SK-N-SH (cell line): ENCODE measurements at regions not wholly inside any gene's neighbourhood (a gene's known extent, or its start where the extent isn't known, plus 50 kb on each side); places are given as distances from the start of the nearest gene placed in this dataset.
"Not testable (repeated sequence)": the region's sequence is repeated elsewhere in the genome, so short reads cannot be mapped to it uniquely, and the experiment has no call there.

Source experiments
- EP300 ChIP-seq, 2 experiments: IDR thresholded peaks; 2 replicates each; pipeline versions ENCODE4 v1.4.0 to v1.6.1; 2012; ENCODE audit warnings: borderline replicate concordance in 1 of 2, low read depth in 1 of 2, low read length in 1 of 2
- FOXJ3 ChIP-seq: sonication (generic); formaldehyde crosslinking; IDR thresholded peaks from 2 replicates; pipeline ENCODE4 v1.5.1; 2020; ENCODE audit warnings: mild to moderate bottlenecking, missing genetic modification reagents
- FOXM1 ChIP-seq: IDR thresholded peaks from 2 replicates; pipeline ENCODE4 v1.4.0; 2012; ENCODE audit warnings: low read depth, mild to moderate bottlenecking
- POLR2AphosphoS5 ChIP-seq: IDR thresholded peaks from 2 replicates; pipeline ENCODE4 v1.6.1; 2012; ENCODE audit warnings: low read depth, low read length
- SIN3A ChIP-seq: IDR thresholded peaks from 2 replicates; pipeline ENCODE4 v1.6.1; 2012; ENCODE audit warnings: low read depth, mild to moderate bottlenecking, low read length, moderate library complexity, borderline replicate concordance
- TCF12 ChIP-seq: IDR thresholded peaks from 2 replicates; pipeline ENCODE4 v1.4.0; 2012
- TEAD4 ChIP-seq: IDR thresholded peaks from 2 replicates; pipeline ENCODE4 v1.4.0; 2012; ENCODE audit warnings: mild to moderate bottlenecking, borderline replicate concordance; ENCODE audit not compliant: insufficient read depth
- TF ChIP-seq, protein P1 (sequence below): fragments of 200-600 bp; sonication (generic); IDR thresholded peaks from 2 replicates; pipeline ENCODE4 v1.6.1; 2017; ENCODE audit warnings: antibody characterized with exemption, mild to moderate bottlenecking, moderate library complexity

DNA sequence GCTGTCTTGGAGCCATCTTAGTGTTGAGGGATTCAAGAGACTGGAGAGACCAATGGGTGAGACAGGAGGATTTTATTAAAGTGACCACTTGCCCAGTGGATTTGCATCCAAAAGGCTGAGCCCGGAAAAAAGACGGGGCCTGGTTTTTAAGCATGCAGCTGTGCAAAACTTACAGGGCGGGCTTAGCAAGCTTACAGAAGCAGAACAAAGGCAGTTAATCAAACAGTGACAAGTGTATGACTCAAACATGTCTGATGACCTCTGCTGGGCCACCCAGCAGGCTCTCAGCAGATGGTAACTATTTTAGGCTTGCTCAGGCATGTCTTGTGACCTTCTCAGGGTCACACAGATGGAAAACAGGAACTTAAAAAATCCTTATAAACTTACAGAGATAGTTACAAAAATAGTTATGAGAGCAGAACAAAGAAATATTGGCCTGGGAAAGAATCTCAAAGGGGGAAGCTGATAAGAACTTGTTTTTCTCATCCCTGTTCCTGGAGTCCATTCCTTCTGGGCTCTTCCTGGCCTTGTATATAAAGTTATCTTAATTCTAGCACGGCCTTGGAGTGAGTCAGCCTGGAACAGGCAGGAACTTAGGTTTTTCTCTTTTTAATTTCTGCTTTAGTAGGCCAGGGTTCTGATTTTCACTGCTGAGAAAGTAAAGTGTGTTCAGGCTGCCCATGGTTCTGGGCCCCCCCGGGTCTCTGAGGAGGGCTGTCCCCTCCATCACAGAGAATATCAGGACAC is 141.3 kb downstream of the CCDC74A start:
- not testable (repeated sequence) for TF ChIP-seq TCF12; FOXM1; FOXJ3 (CRISPR knock-in tag); SIN3A; EP300 (IDR thresholded peaks at IDR 0.05; ENCODE audit: borderline replicate concordance in 1 of 2, low read depth in 1 of 2, low read length in 1 of 2); POLR2AphosphoS5; TEAD4
- TF ChIP-seq, protein P1, sequence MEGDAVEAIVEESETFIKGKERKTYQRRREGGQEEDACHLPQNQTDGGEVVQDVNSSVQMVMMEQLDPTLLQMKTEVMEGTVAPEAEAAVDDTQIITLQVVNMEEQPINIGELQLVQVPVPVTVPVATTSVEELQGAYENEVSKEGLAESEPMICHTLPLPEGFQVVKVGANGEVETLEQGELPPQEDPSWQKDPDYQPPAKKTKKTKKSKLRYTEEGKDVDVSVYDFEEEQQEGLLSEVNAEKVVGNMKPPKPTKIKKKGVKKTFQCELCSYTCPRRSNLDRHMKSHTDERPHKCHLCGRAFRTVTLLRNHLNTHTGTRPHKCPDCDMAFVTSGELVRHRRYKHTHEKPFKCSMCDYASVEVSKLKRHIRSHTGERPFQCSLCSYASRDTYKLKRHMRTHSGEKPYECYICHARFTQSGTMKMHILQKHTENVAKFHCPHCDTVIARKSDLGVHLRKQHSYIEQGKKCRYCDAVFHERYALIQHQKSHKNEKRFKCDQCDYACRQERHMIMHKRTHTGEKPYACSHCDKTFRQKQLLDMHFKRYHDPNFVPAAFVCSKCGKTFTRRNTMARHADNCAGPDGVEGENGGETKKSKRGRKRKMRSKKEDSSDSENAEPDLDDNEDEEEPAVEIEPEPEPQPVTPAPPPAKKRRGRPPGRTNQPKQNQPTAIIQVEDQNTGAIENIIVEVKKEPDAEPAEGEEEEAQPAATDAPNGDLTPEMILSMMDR: not testable (repeated sequence)
